B cell (primary cell): ENCODE measurements at regions not wholly inside any gene's neighbourhood (a gene's known extent, or its start where the extent isn't known, plus 50 kb on each side); places are given as distances from the start of the nearest gene placed in this dataset.

ENCODE experiments used
- ATAC-seq: fragments of 200-7000 bp; cut with Tn5 transposase; one replicate; pipeline ENCODE4 v1.10.0; 2021; ENCODE audit warnings: low read depth, mild to moderate bottlenecking, moderate number of reproducible peaks, moderate library complexity
- CTCF ChIA-PET: fragments of 350-600 bp; sonication (Branson Sonifier 250); formaldehyde crosslinking; loops from one replicate; lab custom pipeline; 2021; ENCODE audit warnings: antibody characterized with exemption, inconsistent platforms; lab: Charles Lee
- POLR2A ChIA-PET: fragments of 350-600 bp; sonication (Branson Sonifier 250); formaldehyde crosslinking; loops from one replicate; lab custom pipeline; 2021; ENCODE audit warnings: antibody characterized with exemption; lab: Charles Lee
- DNase-seq: peaks from one replicate; pipeline ENCODE4 v3.0.0; 2013
- H2AFZ ChIP-seq: 2 replicates; pipeline ENCODE4 v1.6.1; 2012; ENCODE audit warnings: mild to moderate bottlenecking, low read depth, low read length; ENCODE audit not compliant: insufficient read depth, poor library complexity, severe bottlenecking
- H3K27ac ChIP-seq, 2 donors: 1 replicate in 1 of 2; 2 replicates in 1 of 2; pipeline ENCODE4 v1.5.1; 2012 to 2013; ENCODE audit warnings: low read length in 2 of 2, mild to moderate bottlenecking in 2 of 2, moderate library complexity in 1 of 2
- H3K27me3 ChIP-seq, 4 experiments: fragments of 200-600 bp in 1 of 4; sonication (generic) in 1 of 4; replicated peaks in 1 of 4; 1 replicate in 2 of 4; 2 replicates in 2 of 4; pipeline versions ENCODE4 v1.6.1 to v1.7.0; 2013 to 2016; ENCODE audit warnings: low read length in 3 of 4, mild to moderate bottlenecking in 2 of 4, mixed read lengths in 1 of 4, moderate library complexity in 1 of 4; ENCODE audit not compliant: insufficient read depth in 4 of 4, control insufficient read depth in 3 of 4; ENCODE audit errors: control extremely low read depth in 1 of 4
- H3K36me3 ChIP-seq, 2 experiments: replicated peaks in 1 of 2; 1 replicate in 1 of 2; 2 replicates in 1 of 2; pipeline versions ENCODE4 v1.6.1 to v1.7.1; 2013; ENCODE audit warnings: low read length in 1 of 2; ENCODE audit not compliant: insufficient read depth in 2 of 2, control insufficient read depth in 1 of 2; ENCODE audit errors: control extremely low read depth in 1 of 2, extremely low read depth in 1 of 2
- H3K4me1 ChIP-seq, 2 donors: fragments of 200-600 bp in 1 of 2; sonication (generic) in 1 of 2; 1 replicate in 1 of 2; 2 replicates in 1 of 2; pipeline versions ENCODE4 v1.5.1 to v1.6.1; 2013 to 2017; ENCODE audit warnings: low read length in 2 of 2; ENCODE audit not compliant: control insufficient read depth in 2 of 2, insufficient read depth in 2 of 2
- H3K4me2 ChIP-seq: replicated peaks from 2 replicates; pipeline ENCODE3; 2012; ENCODE audit warnings: mild to moderate bottlenecking, low read depth, low read length; ENCODE audit not compliant: poor library complexity, severe bottlenecking
- H3K4me3 ChIP-seq, 5 experiments: fragments of 200-600 bp in 1 of 5; sonication (generic) in 1 of 5; 1 replicate in 3 of 5; 2 replicates in 2 of 5; pipeline versions ENCODE4 v1.5.1 to v1.7.0; 2011 to 2016; ENCODE audit warnings: low read length in 4 of 5, mild to moderate bottlenecking in 4 of 5, low read depth in 2 of 5, control low read depth in 1 of 5, moderate library complexity in 1 of 5; ENCODE audit not compliant: insufficient read depth in 1 of 5; ENCODE audit errors: control extremely low read depth in 1 of 5, extremely low read depth in 1 of 5
- H3K79me2 ChIP-seq: fragments of 200-600 bp; sonication (generic); one replicate; pipeline ENCODE4 v1.6.0; 2016; ENCODE audit warnings: low read length; ENCODE audit not compliant: control insufficient read depth, insufficient read depth
- H3K9ac ChIP-seq: fragments of 200-600 bp; sonication (generic); 2 replicates; pipeline ENCODE4 v1.6.1; 2017; ENCODE audit warnings: mild to moderate bottlenecking, low read length, moderate library complexity
- H3K9me3 ChIP-seq, 3 donors: one replicate each; pipeline versions ENCODE4 v1.6.1 to v1.7.1; 2013; ENCODE audit warnings: low read length in 2 of 3; ENCODE audit not compliant: control insufficient read depth in 2 of 3, insufficient read depth in 1 of 3; ENCODE audit errors: control extremely low read depth in 1 of 3
- H4K20me1 ChIP-seq: 2 replicates; pipeline ENCODE4 v1.6.0; 2012; ENCODE audit warnings: mild to moderate bottlenecking, low read length; ENCODE audit not compliant: insufficient read depth, control insufficient read depth, poor library complexity, severe bottlenecking
- H3K27ac Mint-ChIP-seq: one replicate; pipeline ENCODE4 v1.8.0; 2021; ENCODE audit warnings: mixed read lengths
- H3K27me3 Mint-ChIP-seq: one replicate; pipeline ENCODE4 v1.8.0; 2021; ENCODE audit warnings: mixed read lengths
- H3K4me1 Mint-ChIP-seq: one replicate; pipeline ENCODE4 v1.8.0; 2021; ENCODE audit warnings: mixed read lengths
- H3K4me3 Mint-ChIP-seq: one replicate; pipeline ENCODE4 v1.8.0; 2021; ENCODE audit warnings: mixed read lengths
- H3K9me3 Mint-ChIP-seq: one replicate; pipeline ENCODE4 v1.8.0; 2022; ENCODE audit warnings: mixed read lengths; ENCODE audit not compliant: insufficient read depth
- EZH2 ChIP-seq: IDR thresholded peaks from 2 replicates; pipeline ENCODE4 v1.6.1; 2012; ENCODE audit warnings: borderline replicate concordance, low read depth, mild to moderate bottlenecking, moderate library complexity, low read length; ENCODE audit not compliant: insufficient read depth, poor library complexity, severe bottlenecking
- WGBS: methylation state at CpG from one replicate; pipeline ENCODE4 v1.1.5; 2013; ENCODE audit warnings: missing lambda C conversion rate; ENCODE audit not compliant: insufficient coverage; 5-methylcytosine and 5-hydroxymethylcytosine counted together
- intact Hi-C: fragments of 100-400 bp; cut with micrococcal nuclease; formaldehyde crosslinking; loops from one replicate; pipeline ENCODE4 v1.10.0; 2022
- TF ChIP-seq, protein P1 (sequence below): fragments of 200-600 bp; IDR thresholded peaks from one replicate; pipeline ENCODE4 v1.8.0; 2022; ENCODE audit warnings: antibody characterized with exemption, mild to moderate bottlenecking

DNA sequence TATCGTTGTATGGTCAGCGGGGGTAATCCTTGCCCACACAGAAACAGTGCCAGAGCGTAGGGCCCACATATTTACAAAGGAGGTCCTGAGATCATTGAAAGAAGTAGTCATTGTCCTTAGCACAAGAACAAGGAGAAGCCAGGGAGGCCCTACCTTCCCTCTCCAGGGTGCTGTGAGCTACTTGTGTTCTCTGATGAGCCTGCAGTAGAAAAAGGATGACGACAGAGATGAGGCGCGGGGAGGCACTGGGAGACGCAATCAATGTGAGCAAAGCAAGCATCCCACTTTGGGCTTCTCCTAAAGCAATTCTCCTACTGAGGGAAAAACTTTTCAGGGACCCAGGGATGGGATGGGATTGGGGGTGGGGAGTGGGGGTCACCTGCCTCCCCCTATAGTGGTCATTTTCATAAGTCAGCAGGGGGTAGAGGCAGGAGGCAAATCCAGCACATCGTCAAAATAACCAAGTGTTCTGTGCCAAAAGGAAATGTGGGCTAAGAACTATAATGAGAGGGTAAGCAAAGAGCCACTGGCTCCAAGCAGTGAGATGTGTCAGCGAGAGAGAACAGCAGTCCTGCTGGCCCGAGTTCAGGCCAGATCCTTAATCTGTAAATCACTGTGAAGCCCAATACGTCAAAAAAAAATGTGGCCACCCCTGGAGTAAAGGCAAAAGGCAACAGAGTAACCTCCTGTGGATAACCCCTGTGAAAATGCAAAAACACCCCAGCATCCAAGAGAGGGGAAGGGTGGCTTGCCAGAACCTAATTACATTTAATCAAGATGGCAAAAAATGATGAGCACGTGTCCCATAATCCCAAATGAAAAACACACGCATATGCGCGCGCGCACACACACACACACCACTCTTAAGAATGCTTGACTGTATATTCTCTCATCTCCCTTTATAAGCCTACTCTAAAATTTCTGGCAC, 136.6 kb upstream of the HHIP start:
- H3K27ac Mint-ChIP-seq, result no peak overlapping the region

DNA sequence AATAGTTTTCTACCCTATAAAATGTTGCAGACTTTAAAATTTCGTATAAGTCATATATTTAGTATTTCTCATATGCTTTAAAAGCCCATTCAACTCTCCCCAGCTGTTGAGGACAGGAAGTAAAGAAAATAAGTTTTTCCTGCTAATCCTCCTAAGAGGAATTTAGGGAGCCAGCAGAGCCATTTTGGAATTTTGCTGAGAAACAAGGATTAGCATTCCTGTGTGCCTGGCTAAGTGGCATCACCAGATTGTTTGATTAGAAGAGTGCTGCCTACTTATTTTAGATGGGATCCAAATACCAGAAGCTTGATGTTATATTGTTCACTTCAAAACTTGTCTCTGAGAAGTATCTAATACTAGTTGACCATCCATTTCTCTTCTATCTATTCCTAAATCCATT, 131.2 kb upstream of the HHIP start:
- TF ChIP-seq EZH2, result no peak
- TF ChIP-seq, protein P1, sequence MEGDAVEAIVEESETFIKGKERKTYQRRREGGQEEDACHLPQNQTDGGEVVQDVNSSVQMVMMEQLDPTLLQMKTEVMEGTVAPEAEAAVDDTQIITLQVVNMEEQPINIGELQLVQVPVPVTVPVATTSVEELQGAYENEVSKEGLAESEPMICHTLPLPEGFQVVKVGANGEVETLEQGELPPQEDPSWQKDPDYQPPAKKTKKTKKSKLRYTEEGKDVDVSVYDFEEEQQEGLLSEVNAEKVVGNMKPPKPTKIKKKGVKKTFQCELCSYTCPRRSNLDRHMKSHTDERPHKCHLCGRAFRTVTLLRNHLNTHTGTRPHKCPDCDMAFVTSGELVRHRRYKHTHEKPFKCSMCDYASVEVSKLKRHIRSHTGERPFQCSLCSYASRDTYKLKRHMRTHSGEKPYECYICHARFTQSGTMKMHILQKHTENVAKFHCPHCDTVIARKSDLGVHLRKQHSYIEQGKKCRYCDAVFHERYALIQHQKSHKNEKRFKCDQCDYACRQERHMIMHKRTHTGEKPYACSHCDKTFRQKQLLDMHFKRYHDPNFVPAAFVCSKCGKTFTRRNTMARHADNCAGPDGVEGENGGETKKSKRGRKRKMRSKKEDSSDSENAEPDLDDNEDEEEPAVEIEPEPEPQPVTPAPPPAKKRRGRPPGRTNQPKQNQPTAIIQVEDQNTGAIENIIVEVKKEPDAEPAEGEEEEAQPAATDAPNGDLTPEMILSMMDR, result no peak
- Mint-ChIP-seq H3K27ac (no peak overlapping the region), H3K4me1 (no peaks in the 10 kb centered on the region), H3K4me3 (no peak overlapping the region), H3K27me3 (no peaks in the 10 kb centered on the region), H3K9me3 (no peaks in the 10 kb centered on the region)
- Histone ChIP-seq H3K79me2 (no peaks in the 10 kb centered on the region), H3K27me3 (no peaks in the 10 kb centered on the region), H3K4me1 (no peaks in the 10 kb centered on the region), H3K4me2 (no peak overlapping the region), H2AFZ (no peak overlapping the region), H3K4me3 (no peak overlapping the region), H4K20me1 (no peaks in the 10 kb centered on the region), H3K9ac (no peak overlapping the region), H3K36me3 (no peaks in the 10 kb centered on the region), H3K27ac (no peak overlapping the region), H3K9me3 (no peaks in the 10 kb centered on the region)
- CTCF ChIA-PET, result no interaction called here
- ATAC-seq (no peak), DNase-seq (no peak)
- intact Hi-C loops, result no loop called here
- POLR2A ChIA-PET, result no interaction called here
- no CpG with 5 or more reads among the region's 1 CpG for WGBS

More for the DNA sequence above, 136.6 kb upstream of the HHIP start:
- H3K4me3 Mint-ChIP-seq, result no peak overlapping the region
- Histone ChIP-seq H3K4me2 (no peak overlapping the region), H3K27me3 (peaks cover 0 to 2% (median 0%) of the 10 kb centered on the region in 4 experiments), H2AFZ (no peak overlapping the region), H3K9me3 (no peaks in the 10 kb centered on the region), H3K4me1 (no peaks in the 10 kb centered on the region), H3K9ac (no peak overlapping the region), H3K4me3 (no peak overlapping the region), H3K27ac (no peak overlapping the region), H4K20me1 (no peaks in the 10 kb centered on the region), H3K36me3 (no peaks in the 10 kb centered on the region), H3K79me2 (no peaks in the 10 kb centered on the region)
- ChIA-PET POLR2A (no interaction called here), CTCF (no interaction called here)
- WGBS, result 83% methylated on average over 3 of the region's 17 CpGs
- H3K4me1 Mint-ChIP-seq, result no peaks in the 10 kb centered on the region
- no peak for DNase-seq
- ATAC-seq, result no peak
- intact Hi-C loops, result no loop called here
- H3K27me3 Mint-ChIP-seq, result no peaks in the 10 kb centered on the region
- no peak for TF ChIP-seq EZH2
- TF ChIP-seq, protein P1, result no peak
- no peaks in the 10 kb centered on the region for H3K9me3 Mint-ChIP-seq
